Ascending aorta (tissue), 2 donors: ENCODE measurements at regions not wholly inside any gene's neighbourhood (a gene's known extent, or its start where the extent isn't known, plus 50 kb on each side); places are given as distances from the start of the nearest gene placed in this dataset.

Experiments used
- DNase-seq, 2 donors: peaks; one replicate each; pipeline ENCODE4 v3.0.0-alpha.2; 2019; ENCODE audit warnings: low spot score in 2 of 2
- H3K27ac ChIP-seq, 2 donors: fragments of 200-600 bp; sonication (generic); one replicate each; pipeline ENCODE4 v1.5.1; 2016 to 2017; ENCODE audit warnings: mild to moderate bottlenecking in 1 of 2
- H3K27me3 ChIP-seq: fragments of 200-600 bp; sonication (generic); one replicate; pipeline ENCODE4 v1.5.1; 2017
- H3K36me3 ChIP-seq, 2 donors: fragments of 200-600 bp; sonication (generic); one replicate each; pipeline ENCODE4 v1.5.1; 2016
- H3K4me1 ChIP-seq, 2 donors: fragments of 200-600 bp; sonication (generic); one replicate each; pipeline ENCODE4 v1.5.1; 2016 to 2017; ENCODE audit warnings: mild to moderate bottlenecking in 1 of 2
- H3K4me3 ChIP-seq, 2 donors: fragments of 200-600 bp; sonication (generic); one replicate each; pipeline ENCODE4 v1.5.1; 2016 to 2017; ENCODE audit warnings: mild to moderate bottlenecking in 1 of 2
- H3K9me3 ChIP-seq, 2 donors: fragments of 200-600 bp; sonication (generic); one replicate each; pipeline ENCODE4 v1.5.1; 2016
- intact Hi-C: fragments of 100-400 bp; cut with DNase I; formaldehyde crosslinking; loops from one replicate; pipeline ENCODE4 v1.15.1; 2023
- TF ChIP-seq, protein P1 (sequence below), 3 experiments: fragments of 200-600 bp in 2 of 3; fragments of 450-650 bp in 1 of 3; sonication (generic) in 2 of 3; IDR thresholded peaks; one replicate each; pipeline ENCODE4 v1.5.1; 2016 to 2019; ENCODE audit warnings: antibody characterized with exemption in 3 of 3, mild to moderate bottlenecking in 1 of 3, moderate library complexity in 1 of 3

- TF ChIP-seq, protein P1, sequence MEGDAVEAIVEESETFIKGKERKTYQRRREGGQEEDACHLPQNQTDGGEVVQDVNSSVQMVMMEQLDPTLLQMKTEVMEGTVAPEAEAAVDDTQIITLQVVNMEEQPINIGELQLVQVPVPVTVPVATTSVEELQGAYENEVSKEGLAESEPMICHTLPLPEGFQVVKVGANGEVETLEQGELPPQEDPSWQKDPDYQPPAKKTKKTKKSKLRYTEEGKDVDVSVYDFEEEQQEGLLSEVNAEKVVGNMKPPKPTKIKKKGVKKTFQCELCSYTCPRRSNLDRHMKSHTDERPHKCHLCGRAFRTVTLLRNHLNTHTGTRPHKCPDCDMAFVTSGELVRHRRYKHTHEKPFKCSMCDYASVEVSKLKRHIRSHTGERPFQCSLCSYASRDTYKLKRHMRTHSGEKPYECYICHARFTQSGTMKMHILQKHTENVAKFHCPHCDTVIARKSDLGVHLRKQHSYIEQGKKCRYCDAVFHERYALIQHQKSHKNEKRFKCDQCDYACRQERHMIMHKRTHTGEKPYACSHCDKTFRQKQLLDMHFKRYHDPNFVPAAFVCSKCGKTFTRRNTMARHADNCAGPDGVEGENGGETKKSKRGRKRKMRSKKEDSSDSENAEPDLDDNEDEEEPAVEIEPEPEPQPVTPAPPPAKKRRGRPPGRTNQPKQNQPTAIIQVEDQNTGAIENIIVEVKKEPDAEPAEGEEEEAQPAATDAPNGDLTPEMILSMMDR (IDR thresholded peaks at IDR 0.05): no peak
- Histone ChIP-seq H3K27ac (no peak overlapping the region), H3K4me3 (no peak overlapping the region), H3K36me3 (no peaks in the 10 kb centered on the region), H3K27me3 (no peaks in the 10 kb centered on the region), H3K9me3 (no peaks in the 10 kb centered on the region), H3K4me1 (no peaks in the 10 kb centered on the region)
- DNase-seq: no peak
- intact Hi-C loops: no loop called here
These were observed 230.3 kb upstream of the TYRP1 start for GRCh38 chr9:12462861-12463260.

GRCh38 chr9:12463641-12464040 lies 229.5 kb upstream of the TYRP1 start:
- Histone ChIP-seq H3K9me3 (no peaks in the 10 kb centered on the region), H3K4me3 (no peak overlapping the region), H3K36me3 (no peaks in the 10 kb centered on the region), H3K27ac (no peak overlapping the region), H3K27me3 (no peaks in the 10 kb centered on the region), H3K4me1 (no peaks in the 10 kb centered on the region)
- no peak for DNase-seq
- intact Hi-C loops: no loop called here
- TF ChIP-seq, protein P1 (IDR thresholded peaks at IDR 0.05): no peak

DNA sequence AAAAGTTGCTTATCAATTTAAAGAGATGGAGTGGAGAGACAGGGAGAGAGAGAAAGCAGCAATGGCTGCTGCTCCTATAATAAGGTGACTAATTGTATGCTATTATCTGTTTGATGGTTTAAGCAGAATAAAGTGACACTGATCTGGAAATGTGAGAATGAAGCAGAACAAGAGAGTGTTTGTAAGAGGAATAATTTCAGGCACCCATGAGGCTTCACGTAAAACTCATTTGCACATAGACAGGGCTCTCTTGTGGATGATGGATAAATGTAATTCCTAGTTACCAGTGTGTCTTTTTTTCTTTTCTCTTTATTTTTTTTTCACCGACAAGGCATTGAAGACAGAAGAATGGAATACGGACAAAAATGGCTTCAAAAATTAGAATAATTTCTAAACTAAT lies 228.8 kb upstream of the TYRP1 start:
- DNase-seq: no peak
- Histone ChIP-seq H3K27me3 (no peaks in the 10 kb centered on the region), H3K27ac (no peak overlapping the region), H3K36me3 (no peaks in the 10 kb centered on the region), H3K4me3 (no peak overlapping the region), H3K4me1 (no peaks in the 10 kb centered on the region), H3K9me3 (no peaks in the 10 kb centered on the region)
- intact Hi-C loops: no loop called here
- TF ChIP-seq, protein P1 (IDR thresholded peaks at IDR 0.05): no peak

GRCh38 chr9:12464910-12465512 lies 228.2 kb upstream of the TYRP1 start:
- Histone ChIP-seq H3K9me3 (no peaks in the 10 kb centered on the region), H3K4me3 (no peak overlapping the region), H3K36me3 (no peaks in the 10 kb centered on the region), H3K27me3 (no peaks in the 10 kb centered on the region), H3K4me1 (no peaks in the 10 kb centered on the region), H3K27ac (no peak overlapping the region)
- TF ChIP-seq, protein P1 (IDR thresholded peaks at IDR 0.05): peak in 2 of 3 experiments; percentile 35 to 47
- DNase-seq: no peak
- intact Hi-C loops: no loop called here

DNA sequence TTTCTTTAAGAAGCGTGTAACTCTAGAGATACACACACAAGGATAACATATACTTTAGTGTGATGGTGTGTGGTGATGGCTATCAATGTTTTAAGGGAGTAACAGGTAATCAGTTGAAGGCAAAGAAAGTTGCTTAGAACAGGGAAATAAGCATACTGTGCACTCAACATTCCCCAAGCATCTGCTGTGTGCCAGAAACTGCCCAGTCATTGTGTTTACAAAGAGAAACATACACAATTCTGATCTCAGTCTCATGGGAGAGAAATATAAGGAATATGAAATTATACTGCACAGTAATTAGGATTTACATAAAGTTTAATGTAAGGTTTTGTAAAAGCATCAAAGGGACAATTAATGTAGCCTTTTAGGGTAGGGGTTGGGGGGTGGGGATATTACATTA lies 224.1 kb upstream of the TYRP1 start:
- H3K9me3 ChIP-seq: no peaks in the 10 kb centered on the region
- TF ChIP-seq, protein P1 (IDR thresholded peaks at IDR 0.05): no peak
- intact Hi-C loops: no loop called here
- no peaks in the 10 kb centered on the region for H3K4me1 ChIP-seq
- H3K27me3 ChIP-seq: no peaks in the 10 kb centered on the region
- DNase-seq: no peak
- no peaks in the 10 kb centered on the region for H3K36me3 ChIP-seq
- H3K4me3 ChIP-seq: no peak overlapping the region
- no peak overlapping the region for H3K27ac ChIP-seq

DNA sequence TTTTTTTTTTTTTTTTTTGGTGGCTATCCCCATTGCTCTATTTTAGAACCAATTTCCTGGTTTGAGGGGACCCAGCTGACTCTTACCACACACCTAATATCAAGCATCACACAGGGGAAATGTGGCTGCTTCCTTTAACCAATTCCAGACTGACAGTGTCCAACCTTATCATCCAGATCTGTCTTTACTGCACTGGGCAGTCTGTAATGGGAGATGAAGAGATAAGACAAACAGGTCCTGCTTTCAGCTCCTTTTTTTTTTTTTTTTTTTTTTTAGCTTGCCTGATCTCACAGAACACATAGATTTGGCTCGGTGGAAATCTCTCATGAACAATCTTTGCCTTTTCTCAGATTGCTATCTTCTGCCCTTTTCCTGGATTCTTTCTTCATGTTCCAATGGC lies 198.8 kb upstream of the TYRP1 start:
- Histone ChIP-seq H3K27ac (no peak overlapping the region), H3K27me3 (no peaks in the 10 kb centered on the region), H3K36me3 (no peaks in the 10 kb centered on the region), H3K4me1 (no peaks in the 10 kb centered on the region), H3K9me3 (no peaks in the 10 kb centered on the region), H3K4me3 (no peak overlapping the region)
- TF ChIP-seq, protein P1 (IDR thresholded peaks at IDR 0.05): no peak
- no peak for DNase-seq
- intact Hi-C loops: no loop called here
